ENCODE measurements at regions not wholly inside any gene's neighbourhood (a gene's known extent, or its start where the extent isn't known, plus 50 kb on each side); places are given as distances from the start of the nearest gene placed in this dataset.

DNA sequence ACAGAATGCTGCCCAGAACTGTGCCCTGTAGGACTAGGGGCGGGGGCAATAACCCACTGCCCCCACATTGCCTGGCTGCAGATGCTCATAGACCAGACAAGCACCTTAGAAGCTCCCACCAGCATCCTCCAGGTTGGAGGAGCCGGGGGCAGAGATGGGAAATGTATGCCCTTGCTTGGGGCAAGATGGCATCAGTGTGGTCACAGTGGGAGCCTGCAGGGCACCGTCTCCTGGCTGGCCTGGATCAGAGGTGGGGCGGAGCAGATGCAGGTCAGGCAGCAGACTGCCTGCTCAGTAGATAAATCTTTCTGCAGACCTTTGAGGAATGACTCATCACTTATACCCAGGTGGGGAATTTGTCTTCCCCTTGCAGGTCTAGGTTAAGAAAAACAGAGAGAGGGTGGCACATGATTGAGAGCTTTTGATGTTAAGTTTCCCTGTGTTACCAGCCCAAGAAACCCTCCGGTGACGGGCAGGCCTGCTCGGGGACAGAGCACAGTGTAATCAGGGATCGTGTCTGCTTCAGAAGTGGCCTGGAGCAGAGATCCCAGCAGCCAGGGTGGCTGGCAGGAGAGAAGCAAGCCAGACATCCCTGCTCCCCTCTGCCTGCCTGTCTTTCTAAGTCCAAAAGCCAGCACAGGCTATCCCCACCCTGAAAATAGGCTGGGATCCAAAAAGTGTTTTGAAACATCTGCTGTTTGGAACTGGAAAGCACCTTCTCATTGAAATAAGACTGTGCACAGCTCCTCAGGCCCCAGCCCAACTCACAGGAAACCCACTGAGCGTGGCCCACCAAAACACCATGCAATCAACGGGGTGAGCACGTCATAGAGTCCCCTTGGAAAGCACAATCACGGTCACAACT lies 50.7 kb upstream of the RPL38 start:
- TF ChIP-seq, protein P1, sequence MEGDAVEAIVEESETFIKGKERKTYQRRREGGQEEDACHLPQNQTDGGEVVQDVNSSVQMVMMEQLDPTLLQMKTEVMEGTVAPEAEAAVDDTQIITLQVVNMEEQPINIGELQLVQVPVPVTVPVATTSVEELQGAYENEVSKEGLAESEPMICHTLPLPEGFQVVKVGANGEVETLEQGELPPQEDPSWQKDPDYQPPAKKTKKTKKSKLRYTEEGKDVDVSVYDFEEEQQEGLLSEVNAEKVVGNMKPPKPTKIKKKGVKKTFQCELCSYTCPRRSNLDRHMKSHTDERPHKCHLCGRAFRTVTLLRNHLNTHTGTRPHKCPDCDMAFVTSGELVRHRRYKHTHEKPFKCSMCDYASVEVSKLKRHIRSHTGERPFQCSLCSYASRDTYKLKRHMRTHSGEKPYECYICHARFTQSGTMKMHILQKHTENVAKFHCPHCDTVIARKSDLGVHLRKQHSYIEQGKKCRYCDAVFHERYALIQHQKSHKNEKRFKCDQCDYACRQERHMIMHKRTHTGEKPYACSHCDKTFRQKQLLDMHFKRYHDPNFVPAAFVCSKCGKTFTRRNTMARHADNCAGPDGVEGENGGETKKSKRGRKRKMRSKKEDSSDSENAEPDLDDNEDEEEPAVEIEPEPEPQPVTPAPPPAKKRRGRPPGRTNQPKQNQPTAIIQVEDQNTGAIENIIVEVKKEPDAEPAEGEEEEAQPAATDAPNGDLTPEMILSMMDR (IDR thresholded peaks at IDR 0.05; ENCODE audit: unreplicated experiment) = no peak
- no peaks in the 10 kb centered on the region for H3K9me3 Mint-ChIP-seq (ENCODE audit: unreplicated experiment)
- H3K4me1 Mint-ChIP-seq (ENCODE audit: unreplicated experiment) = peaks cover 2% of the 10 kb centered on the region
- no peak overlapping the region for H3K27ac Mint-ChIP-seq (ENCODE audit: unreplicated experiment)
- H3K4me3 Mint-ChIP-seq (ENCODE audit: unreplicated experiment) = no peak overlapping the region
- peaks cover 6% of the 10 kb centered on the region for H3K27me3 Mint-ChIP-seq (ENCODE audit: unreplicated experiment)
- H3K36me3 Mint-ChIP-seq (ENCODE audit: low read depth, unreplicated experiment) = peaks cover 9% of the 10 kb centered on the region
- DNase-seq (ENCODE audit: low spot score) = no peak

DNA sequence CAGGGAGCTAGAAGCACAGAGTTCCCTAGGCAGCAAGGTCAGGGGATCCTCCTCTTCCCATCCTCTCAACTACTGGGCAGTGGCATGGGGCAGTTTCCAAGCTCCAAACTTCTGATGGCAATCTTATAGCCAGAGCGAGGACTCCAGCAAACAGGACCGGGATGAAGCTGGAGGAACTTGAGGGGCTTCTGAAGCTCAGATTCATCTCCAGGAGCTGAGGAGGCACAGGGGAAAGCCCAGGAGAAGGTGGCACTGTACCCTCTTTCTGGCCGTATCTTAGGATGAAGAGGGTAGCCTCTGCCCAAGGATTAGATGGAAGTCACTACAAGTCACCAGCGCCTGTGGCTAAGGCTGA lies 50.0 kb upstream of the RPL38 start:
- TF ChIP-seq, protein P1 (IDR thresholded peaks at IDR 0.05; ENCODE audit: unreplicated experiment) = no peak
- Mint-ChIP-seq H3K4me1 (ENCODE audit: unreplicated experiment) (peaks cover 2% of the 10 kb centered on the region), H3K27ac (ENCODE audit: unreplicated experiment) (no peak overlapping the region), H3K36me3 (ENCODE audit: low read depth, unreplicated experiment) (peaks cover 12% of the 10 kb centered on the region), H3K4me3 (ENCODE audit: unreplicated experiment) (no peak overlapping the region), H3K27me3 (ENCODE audit: unreplicated experiment) (peaks cover 6% of the 10 kb centered on the region), H3K9me3 (ENCODE audit: unreplicated experiment) (no peaks in the 10 kb centered on the region)
- no peak for DNase-seq (ENCODE audit: low spot score)

All from endothelial cell (in vitro differentiated cells).